Stimulated activated CD4-positive, alpha-beta T cell treated with anti-CD3 and anti-CD28 coated beads, Interleukin-2, amount 100 ng/mL, for 24 hours (primary cell): ENCODE measurements at regions not wholly inside any gene's neighbourhood (a gene's known extent, or its start where the extent isn't known, plus 50 kb on each side); places are given as distances from the start of the nearest gene placed in this dataset.
"Not testable (repeated sequence)": the region's sequence is repeated elsewhere in the genome, so short reads cannot be mapped to it uniquely, and the experiment has no call there.

ENCODE experiments used
- DNase-seq, 2 donors: peaks; one replicate each; pipeline ENCODE4 v3.0.0-alpha.2; 2020

DNA sequence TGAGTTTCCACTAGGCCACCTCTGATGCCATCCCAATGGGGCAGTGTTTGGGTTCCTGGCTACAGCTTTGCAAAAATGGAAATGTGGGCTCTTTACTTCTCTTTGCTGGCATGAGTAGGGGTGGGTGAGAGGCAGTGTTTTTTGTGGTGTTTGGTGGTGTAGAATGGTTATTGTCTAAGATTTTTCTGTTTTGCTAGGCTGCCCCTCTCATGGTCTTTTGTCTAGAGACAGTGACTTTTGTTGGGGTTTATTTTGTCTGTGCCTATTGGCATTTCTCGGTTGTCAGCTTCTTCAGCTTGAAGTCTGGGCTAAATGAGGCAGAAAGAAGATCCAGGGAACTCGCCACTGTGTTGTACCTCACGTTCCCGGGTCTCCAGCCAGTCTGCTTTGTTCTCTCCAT is 112.1 kb downstream of the CENPF start:
- no peak for DNase-seq

DNA sequence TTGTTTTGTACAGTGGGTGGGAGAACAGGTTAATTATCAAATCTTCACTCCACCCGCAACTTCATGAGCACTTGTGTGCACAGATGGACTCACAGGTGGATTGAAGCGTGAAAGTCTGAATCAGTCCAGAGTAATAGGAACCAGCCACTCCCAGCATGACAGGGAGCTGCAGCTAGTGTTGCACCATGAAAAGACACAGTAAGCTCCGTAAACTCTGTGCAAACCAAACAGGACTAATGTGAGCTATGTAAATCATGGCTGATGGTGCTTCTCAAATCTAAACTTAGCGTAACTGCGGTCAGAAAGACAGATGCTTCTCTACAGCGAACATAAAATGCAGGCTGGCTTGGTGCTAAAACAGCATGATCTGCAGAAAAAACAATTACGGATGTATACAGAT is 114.4 kb downstream of the CENPF start:
- no peak for DNase-seq

DNA sequence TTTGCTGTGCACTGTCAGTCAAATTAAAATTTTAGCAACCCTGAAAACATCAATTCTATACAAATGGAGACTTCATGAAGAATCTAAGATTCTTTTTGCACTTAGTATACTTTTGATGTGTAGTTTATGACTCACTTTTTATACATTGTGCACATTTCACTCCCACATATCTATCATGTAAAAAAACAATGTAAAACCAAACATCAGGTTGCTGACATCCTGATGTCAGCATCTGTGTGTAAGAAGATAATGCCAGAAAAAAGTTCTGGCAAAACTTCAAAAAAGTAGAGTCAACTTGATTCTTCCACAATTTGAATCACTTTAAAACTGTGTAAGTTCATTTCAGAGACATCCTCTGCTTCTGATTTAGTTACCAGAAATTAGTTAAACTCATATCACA is 115.7 kb downstream of the CENPF start:
- DNase-seq = no peak

DNA sequence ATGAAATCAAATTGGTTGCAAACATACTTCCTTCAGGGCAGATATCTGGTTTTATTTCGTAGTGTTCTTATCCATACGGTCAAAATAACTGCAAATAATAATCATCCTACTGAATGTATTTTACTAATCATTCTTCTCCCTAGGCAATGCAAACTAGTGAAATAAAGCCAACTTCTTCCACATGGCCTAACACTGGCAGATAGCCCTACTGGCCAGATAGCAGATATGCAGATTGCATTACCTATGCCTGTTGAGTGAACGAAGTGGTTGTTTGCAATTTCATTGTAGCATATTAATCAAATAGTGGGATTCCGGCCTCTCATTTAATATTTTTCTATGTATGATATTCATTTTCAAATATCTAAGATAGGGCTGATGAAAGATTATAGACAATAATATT is 116.2 kb downstream of the CENPF start:
- no peak for DNase-seq

DNA sequence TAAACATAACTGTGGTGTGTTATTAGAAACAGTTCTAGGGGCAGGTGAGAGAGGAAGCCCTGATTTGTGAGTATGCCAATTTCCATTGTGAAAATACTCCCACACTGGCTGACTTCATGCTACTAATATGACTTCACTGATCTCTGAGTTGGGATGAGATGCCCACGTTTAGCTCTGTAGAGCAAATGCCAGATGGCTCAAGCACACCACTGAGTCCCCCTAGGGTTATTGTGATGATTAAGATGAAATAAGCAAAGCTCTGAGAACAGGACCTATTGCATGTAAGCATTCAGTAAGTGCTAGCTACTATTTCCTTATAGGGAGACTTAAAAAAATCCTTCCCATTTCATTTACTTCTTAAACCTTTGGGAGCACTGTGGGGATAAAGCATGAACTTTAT is 117.6 kb downstream of the CENPF start:
- no peak for DNase-seq

DNA sequence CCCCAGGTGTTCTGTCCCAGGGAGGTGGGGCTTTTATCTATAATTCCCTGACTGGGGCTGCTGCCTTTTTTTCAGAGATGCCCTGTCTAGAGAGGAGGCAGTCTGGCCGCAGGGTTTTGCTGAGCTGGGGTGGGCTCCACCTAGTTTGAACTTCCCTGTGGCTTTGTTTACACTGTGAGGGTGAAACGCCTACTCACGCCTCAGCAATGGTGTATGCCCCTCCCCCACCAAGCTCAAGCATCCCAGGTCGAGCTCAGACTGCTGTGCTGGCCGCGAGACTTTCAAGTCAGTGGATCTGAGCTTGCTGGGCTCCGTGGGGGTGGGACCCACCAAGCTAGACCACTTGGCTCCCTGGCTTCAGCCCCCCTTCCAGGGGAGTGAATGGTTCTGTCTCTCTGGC is 124.3 kb downstream of the CENPF start:
- DNase-seq = no peak

DNA sequence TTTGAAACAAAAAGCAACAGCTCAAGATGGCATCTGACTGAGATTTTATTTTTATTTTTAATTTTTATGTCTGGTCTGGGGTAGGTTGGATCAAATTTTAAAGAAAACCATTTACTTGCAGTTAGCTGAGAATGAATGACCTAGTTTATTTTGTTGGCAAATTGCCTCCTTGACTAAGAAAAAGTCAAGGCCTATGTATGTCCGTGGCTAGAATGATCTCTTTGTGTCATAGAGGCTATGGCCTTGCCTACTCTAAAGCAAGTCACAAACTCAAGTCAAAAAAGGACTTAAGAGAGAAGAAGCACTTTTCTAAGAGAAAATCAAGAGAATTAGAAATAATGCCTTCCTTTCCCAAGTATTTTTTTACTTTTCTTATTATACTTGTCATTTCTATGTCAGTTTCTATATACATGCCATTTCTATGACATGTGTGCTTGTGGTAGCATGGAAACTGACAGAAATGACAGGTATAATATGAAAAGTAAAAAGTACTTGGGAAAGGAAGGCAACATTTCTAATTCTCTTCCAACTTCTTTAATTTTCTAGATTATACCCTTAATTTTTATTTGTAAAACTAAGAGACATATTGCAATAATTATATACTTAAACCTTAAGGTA is 136.7 kb downstream of the CENPF start:
- no peak for DNase-seq

DNA sequence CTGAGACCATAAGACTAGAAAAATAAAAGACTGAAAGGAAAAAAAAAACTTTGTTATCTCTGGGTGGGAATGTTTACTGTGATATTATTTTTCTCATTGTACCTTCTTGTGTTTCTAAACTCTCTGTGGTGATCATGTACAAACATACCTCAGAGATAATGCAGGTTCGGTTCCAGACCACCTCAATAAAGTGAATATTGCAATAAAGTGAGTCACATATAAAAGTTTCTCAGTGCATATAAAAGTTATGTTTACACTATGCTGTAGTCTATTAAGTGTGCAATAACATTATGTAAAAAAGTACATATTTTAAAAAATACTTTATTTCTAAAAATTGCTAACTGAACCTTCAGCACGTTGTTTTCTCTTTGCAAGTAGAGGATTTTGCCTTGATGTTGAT is 137.5 kb downstream of the CENPF start:
- DNase-seq = no peak

DNA sequence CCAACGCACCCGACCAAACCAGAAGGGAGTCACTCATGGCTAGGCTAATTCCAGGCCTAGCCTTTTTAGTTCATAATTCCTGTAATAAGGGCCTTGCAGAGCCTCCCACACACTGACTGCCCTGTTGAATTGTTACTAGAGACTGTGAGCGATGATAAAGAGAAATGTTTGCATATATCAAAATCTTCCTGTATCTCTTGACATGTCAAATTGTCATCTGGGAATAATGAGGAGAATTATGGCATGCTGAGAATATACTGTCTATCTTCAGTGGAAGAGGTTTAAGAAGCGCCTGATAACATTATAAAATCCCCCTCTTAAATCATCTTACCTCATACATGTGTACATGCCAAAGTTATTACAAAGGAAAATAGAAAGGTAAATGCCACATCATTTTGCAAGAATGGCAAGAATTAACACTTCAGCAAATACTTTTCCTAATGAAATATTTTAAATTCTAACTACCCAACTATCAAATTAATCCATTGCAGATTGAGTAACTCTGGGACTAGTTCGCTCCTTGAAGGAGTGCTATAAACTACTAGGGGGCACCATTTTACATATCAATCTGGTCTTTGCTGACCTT is 144.1 kb downstream of the CENPF start:
- DNase-seq = no peak

DNA sequence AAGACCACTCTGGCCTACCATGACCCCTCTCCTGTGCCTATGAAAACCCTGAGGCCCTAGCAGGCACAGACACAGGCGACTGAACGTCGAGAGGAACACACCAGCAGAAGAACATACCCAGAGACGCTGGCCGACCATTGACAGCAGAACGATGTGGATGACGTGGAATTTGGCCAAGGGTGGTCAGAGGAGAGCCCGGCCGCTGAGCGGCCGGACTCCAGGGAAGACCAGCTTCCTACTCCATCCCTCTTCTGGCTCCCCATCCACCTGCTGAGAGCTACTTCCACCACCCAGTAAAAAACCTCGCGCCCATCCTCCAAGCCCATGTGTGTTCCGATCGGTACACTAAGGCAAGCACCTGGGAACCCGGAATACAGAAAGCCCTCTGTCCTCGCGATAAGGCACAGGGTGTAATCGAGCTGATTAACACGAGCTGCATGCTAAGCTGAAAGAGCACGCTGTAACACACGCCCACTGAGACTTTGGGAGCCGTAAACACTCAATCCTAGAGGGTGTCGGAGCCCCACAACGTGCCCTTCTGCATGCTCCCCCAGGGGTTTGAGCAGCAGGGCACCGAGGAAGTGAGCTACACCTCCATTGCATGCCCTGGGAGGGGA is 150.3 kb downstream of the CENPF start:
- no peak for DNase-seq

DNA sequence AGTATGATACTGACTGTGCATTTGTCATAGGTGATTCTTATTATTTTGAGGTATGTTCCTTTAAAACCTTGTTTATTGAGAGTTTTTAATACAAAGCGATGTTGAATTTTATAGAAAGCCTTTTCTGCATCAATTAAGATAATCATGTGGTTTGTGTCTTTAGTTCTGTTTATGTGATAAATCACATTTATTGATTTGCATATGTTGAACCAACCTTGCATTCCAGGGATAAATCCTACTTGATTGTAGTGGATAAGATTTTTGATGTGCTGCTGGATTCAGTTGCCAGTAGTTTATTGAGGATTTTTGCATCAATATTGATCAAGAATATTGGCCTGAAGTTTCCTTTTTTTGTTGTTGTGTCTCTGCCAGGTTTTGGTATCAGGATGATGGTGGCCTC is 158.0 kb downstream of the CENPF start:
- DNase-seq = no peak

DNA sequence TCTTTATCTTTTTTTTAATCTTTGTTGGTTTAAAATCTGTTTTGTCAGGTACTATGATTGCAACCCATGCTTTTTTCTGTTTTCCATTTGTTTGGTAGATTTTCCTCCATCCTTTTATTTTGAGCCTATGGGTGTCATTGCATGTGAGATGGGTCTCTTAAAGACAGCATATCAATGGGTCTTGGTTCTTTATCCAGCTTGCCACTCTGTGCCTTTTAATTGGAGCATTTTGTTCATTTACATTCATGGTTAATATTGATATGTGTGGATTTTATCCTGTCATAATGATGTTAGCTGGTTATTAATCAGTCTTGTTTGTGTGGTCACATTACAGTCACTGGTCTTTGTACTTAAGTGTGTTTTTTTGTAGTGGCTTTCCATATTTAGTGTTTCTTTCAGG is 159.9 kb downstream of the CENPF start:
- no peak for DNase-seq

DNA sequence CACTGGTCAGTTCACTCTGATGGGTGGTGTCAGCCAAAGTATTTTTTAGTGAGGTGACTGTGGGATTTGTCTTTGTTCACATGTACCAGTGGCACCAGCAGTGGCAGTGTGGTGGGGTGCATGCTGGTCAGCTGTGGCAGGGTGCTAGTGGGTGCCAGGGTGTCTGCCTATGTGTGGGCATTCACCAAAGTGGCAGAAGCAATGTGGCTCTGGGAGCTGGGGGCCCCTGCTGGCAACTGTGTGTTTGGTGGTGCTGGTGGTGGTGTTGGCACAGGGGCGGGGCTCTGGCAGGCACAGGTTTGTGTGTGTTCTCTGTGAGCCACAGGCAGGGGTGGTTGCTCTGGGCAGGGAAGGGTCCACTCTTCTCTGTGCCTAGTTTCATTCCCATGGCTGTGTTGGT is 161.5 kb downstream of the CENPF start:
- no peak for DNase-seq

DNA sequence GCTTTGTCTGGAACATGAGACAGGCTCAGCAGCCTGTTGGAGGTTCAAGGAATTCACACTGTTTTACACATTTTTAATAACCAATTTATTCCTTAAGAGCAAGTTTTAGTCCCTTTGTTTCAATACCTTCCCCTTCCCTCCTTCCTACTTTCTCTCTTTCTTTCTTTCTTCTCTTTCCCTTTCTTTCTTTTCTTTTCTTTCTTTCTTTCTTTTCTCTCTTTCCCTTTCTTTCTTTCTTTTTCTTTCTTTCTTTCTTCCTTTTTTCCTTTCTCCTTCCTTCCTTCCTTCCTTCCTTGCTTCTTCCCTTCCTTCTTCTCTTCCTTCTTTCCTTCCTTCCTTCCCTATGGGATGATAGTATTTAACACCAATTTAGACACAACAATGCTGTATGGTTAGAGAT is 164.2 kb downstream of the CENPF start:
- DNase-seq = no peak

DNA sequence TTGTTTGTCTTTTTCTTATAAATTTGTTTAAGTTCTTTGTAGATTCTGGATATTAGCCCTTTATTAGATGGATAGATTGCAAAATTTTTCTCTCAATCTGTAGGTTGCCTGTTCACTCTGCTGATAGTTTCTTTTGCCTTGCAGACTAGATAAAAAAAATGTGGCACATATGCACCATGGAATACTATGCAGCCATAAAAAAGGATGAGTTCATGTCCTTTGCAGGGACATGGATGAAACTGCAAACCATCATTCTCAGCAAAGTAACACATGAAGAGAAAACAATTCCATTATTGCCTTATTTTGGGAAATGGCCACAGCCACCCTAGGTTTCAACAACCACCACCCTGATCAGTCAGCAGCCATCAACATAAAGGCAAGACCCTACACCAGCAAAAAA is 166.7 kb downstream of the CENPF start:
- not testable (repeated sequence) for DNase-seq

DNA sequence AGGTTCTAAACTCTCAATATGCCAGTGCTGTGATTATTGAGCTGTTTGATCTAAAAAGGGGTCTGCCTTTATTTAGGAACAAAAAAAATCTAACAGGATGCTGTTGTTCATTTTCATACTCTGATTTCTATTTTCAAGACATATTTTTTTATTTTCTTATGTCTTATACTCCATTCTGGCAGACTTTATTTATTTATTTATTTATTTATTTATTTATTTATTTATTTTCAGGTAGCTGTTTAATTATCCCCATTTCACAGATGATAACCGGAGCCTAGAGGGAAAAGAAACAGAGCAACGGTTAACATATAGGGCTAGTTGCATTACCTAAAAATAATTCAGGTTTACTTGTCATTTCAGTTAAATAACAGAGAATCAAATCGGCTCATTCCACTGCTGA is 174.4 kb downstream of the CENPF start:
- DNase-seq = no peak

DNA sequence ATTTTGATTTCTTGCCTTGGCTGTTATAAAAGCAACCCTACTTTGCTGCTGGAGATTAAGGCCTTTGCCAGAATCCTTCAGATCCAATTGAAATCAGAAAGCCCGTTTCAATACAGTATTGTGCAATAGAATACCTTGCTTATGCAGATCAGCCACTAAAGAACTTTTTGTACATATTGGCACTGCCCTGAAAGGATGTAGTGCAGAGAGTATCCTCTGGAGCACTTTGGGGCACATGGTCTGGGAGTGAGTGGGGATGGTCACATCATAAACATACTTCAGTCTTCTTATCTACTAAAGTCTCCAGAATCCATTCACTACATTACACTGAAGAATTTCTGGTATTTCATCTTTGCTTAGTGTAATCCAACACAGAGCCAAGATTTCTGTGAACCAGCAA is 189.0 kb downstream of the CENPF start:
- no peak for DNase-seq

DNA sequence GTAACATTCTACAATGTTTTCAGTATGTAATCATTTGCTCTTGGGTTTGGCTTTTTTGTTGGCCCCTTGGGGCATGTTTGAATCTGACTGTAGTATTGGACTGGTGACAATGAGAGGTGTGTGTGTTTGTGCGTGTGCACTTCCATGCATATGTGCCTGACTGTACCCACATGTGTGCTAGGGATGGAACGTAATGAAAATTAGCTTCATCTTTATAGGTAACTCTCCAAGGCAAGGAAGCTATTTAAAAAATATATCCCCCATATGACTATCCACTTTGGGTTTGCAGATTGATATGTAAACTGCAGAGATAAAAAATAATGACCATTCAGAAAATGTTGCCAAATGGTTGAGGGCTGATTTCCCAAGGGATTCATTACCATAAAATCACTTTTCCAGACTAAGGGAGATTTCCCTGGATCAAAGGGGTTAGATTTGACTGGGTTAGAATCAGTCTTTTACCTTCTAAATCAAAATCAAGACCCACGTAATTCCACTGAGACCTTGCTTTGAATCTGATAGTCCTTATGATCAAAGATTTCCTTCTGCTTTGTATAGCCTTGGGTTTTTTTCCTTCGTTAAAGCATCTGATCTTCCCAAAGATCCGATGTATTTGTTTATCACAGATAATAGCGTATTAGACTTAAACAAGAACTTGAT is 189.7 kb downstream of the CENPF start:
- no peak for DNase-seq

DNA sequence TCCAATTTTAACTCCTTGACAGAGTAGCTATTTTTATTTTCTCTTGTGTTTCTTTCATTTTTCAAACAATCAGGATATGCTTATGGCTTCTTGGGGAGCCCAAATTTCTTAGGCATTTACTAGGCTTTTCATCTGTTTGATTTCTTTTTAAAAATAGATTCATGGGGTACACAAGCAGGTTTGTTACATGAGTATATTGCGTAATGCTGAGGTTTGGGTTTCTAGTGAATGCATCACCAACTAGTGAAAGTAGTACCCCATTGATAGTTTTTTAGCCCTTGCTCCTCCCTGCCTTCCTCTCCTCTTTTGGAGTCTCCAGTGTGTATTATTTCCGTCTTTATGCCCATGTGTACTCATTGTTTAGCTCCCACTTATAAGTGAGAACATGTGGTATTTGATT is 190.7 kb downstream of the CENPF start:
- DNase-seq = no peak

DNA sequence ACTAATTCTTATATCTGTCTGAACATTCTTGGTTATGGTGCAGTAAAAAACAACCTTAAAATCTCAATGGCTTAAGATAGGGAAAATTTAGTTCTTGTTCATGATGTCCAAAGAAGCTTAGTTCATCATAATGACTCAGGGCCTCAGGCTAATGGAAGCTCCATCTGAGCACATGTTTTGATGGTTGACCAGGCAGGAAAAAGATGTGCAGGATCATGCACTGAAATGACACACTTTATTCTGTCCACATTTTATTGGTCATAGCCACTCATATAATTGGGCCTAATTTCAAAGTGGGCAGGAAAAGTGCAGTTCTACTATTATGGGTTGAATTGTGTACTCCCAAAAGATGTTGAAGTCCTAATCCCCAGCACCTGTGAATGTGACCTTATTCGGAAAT is 198.2 kb downstream of the CENPF start:
- no peak for DNase-seq

DNA sequence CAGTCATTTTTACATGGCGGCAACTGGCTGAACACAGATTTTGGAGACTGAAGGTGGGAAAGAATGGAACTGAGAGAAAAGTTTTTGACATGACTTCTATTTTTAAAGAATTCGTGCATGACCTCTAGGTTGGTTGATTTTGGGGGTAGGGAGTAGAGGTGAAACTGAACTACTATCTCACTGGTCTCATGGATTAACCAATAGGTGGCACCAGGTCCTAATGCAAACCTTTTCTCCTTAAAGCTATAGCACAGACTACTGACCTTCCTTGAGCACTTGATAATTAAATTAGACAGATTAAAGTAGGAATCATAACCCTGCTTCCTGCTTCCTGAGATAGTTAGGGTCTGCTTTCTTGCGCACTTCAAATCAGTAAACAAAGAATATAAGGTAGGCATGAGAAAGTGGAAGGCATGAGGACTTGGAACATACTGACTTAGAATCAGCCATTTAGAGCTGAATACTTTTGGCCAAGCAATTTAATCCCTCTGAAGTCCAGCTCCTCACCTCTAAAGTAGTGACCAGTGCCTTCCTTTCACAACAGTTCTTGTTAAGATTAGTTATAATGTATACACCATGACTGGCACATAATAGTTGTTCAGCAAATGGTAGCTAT is 206.0 kb downstream of the CENPF start:
- no peak for DNase-seq

DNA sequence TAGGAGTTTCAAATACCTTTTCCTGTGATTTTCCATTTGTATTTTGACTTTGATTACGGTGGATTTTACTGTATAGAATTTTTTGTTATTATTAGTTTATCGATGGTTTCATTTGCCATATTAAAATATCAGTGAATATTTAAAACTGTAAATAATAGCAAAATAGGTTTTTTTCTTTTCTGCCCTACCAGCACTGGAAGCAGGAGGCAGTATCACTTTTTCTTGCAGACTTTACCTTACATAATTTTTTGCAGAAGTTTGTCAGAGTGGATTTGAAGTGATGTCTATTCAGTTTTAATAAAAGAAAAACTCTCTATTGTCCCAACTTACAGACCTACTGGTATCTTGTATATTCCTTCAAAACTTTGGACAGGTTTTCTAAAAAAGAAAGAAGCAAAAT is 213.6 kb downstream of the CENPF start:
- DNase-seq = no peak

DNA sequence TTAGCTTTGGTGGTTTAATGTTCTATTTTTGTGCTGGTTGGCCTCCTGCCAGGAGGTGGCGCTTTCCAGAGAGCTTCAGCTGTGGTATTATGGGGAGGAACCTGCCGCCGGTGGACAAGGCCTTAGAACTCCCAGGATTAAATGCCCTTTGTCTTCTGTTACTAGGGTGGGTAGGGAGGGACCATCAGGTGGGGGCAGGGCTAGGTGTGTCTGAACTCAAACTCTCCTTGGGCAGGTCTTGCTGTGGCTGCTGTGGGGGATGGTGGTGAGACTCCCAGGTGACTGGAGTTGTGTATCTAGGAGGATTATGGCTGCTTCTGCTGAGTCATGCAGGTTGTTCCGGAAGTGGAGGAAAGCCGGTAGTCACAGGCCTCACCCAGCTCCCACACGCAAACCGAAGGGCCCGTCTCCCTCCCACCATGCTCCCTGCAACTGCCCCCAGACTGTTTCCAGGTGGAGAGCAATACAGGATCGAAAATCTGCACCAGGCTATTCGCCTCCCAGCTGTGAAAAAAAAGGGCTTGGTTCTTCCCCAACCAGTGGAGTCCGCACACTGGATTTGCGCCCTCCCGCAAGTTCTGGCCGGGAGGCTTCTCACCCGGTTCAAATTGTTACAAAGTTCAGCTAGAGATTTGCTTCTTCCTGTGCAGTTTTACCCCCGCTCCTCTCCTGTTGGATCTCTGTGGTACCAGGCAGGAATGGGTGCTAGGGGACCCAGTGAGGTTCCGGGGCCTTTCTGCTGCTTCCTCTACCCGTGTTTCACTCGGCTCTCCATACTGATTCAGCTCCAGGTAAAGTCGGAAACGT is 220.5 kb downstream of the CENPF start:
- DNase-seq = peak in 1 of 2 donors; percentile 14
